OCI-LY1 (cell line): ENCODE measurements at regions not wholly inside any gene's neighbourhood (a gene's known extent, or its start where the extent isn't known, plus 50 kb on each side); places are given as distances from the start of the nearest gene placed in this dataset.

ENCODE experiments used
- CTCF ChIP-seq: fragments of 200-600 bp; sonication (generic), shearing (Covaris generic); IDR thresholded peaks from 2 replicates; pipeline ENCODE4 v1.5.1; 2017; ENCODE audit warnings: mild to moderate bottlenecking, antibody characterized with exemption, low read length, moderate library complexity, mixed read lengths
- EZH2 ChIP-seq: fragments of 200-600 bp; sonication (generic), shearing (Covaris generic); IDR thresholded peaks from 2 replicates; pipeline ENCODE4 v1.8.0; 2017; ENCODE audit warnings: borderline replicate concordance, mixed run types, mild to moderate bottlenecking, antibody characterized with exemption, low read length, moderate library complexity, mixed read lengths

- no peak for TF ChIP-seq EZH2
- TF ChIP-seq CTCF: no peak
Observed at GRCh38 chr2:155026651-155027174, 328.2 kb downstream of the KCNJ3 start.
